HG03097 (cell line): ENCODE measurements at regions not wholly inside any gene's neighbourhood (a gene's known extent, or its start where the extent isn't known, plus 50 kb on each side); places are given as distances from the start of the nearest gene placed in this dataset.

Experiments used
- ATAC-seq: cut with Tn5 transposase; IDR thresholded peaks from one replicate; pipeline ENCODE4 v1.9.1; 2021; ENCODE audit not compliant: unreplicated experiment, low FRiP score

- no peak for ATAC-seq
Observed at GRCh38 chr1:81050390-81050789, 750.3 kb upstream of the ADGRL2 start.

- no peak for ATAC-seq
Observed at GRCh38 chr1:81044708-81045107, 756.0 kb upstream of the ADGRL2 start.

GRCh38 chr1:81042225-81042624 lies 758.5 kb upstream of the ADGRL2 start:
- ATAC-seq = no peak

GRCh38 chr1:81034291-81034690 lies 766.4 kb upstream of the ADGRL2 start:
- no peak for ATAC-seq

- ATAC-seq = no peak
Observed at GRCh38 chr1:81032973-81033425, 767.7 kb upstream of the ADGRL2 start.

GRCh38 chr1:81032374-81032773 lies 768.4 kb upstream of the ADGRL2 start:
- no peak for ATAC-seq

- no peak for ATAC-seq
Observed at GRCh38 chr1:81030441-81030840, 770.3 kb upstream of the ADGRL2 start.

GRCh38 chr1:81029266-81029665 lies 771.5 kb upstream of the ADGRL2 start:
- no peak for ATAC-seq

GRCh38 chr1:81023187-81023724 lies 777.5 kb upstream of the ADGRL2 start:
- no peak for ATAC-seq

- no peak for ATAC-seq
Observed at GRCh38 chr1:81021134-81021533, 779.6 kb upstream of the ADGRL2 start.

- no peak for ATAC-seq
Observed at GRCh38 chr1:81020506-81020905, 780.2 kb upstream of the ADGRL2 start.

GRCh38 chr1:81010126-81010525 lies 790.6 kb upstream of the ADGRL2 start:
- ATAC-seq = no peak

- no peak for ATAC-seq
Observed at GRCh38 chr1:81008293-81008692, 792.4 kb upstream of the ADGRL2 start.

GRCh38 chr1:81007024-81007423 lies 793.7 kb upstream of the ADGRL2 start:
- no peak for ATAC-seq

GRCh38 chr1:81006502-81006901 lies 794.2 kb upstream of the ADGRL2 start:
- no peak for ATAC-seq

GRCh38 chr1:81004011-81004410 lies 796.7 kb upstream of the ADGRL2 start:
- ATAC-seq = no peak

- no peak for ATAC-seq
Observed at GRCh38 chr1:80994934-80995333, 805.8 kb upstream of the ADGRL2 start.

GRCh38 chr1:80994038-80994437 lies 806.7 kb upstream of the ADGRL2 start:
- no peak for ATAC-seq

- ATAC-seq = no peak
Observed at GRCh38 chr1:80993154-80993980, 807.4 kb upstream of the ADGRL2 start.

GRCh38 chr1:80989455-80989854 lies 811.3 kb upstream of the ADGRL2 start:
- ATAC-seq = no peak

- ATAC-seq = no peak
Observed at GRCh38 chr1:80988926-80989325, 811.8 kb upstream of the ADGRL2 start.

GRCh38 chr1:80987824-80988223 lies 812.9 kb upstream of the ADGRL2 start:
- ATAC-seq = no peak
